Panc1 (cell line): ENCODE measurements at regions not wholly inside any gene's neighbourhood (a gene's known extent, or its start where the extent isn't known, plus 50 kb on each side); places are given as distances from the start of the nearest gene placed in this dataset.

Source experiments
- POLR2AphosphoS5 ChIP-seq: IDR thresholded peaks from 2 replicates; pipeline ENCODE4 v1.6.1; 2012; ENCODE audit warnings: mild to moderate bottlenecking, low read depth, low read length, moderate library complexity
- SIN3A ChIP-seq: IDR thresholded peaks from 2 replicates; pipeline ENCODE4 v1.6.1; 2012; ENCODE audit warnings: low read depth, mild to moderate bottlenecking, low read length, moderate library complexity, borderline replicate concordance; ENCODE audit not compliant: insufficient read depth
- TCF7L2 ChIP-seq: IDR thresholded peaks from 2 replicates; pipeline ENCODE4 v1.6.1; 2011; ENCODE audit warnings: mild to moderate bottlenecking, low read depth, low read length, inconsistent platforms
- TF ChIP-seq, protein P1 (sequence below): fragments of 450-650 bp; IDR thresholded peaks from 2 replicates; pipeline ENCODE4 v1.5.1; 2017; ENCODE audit warnings: mild to moderate bottlenecking
- TF ChIP-seq, protein P2 (sequence below), 2 experiments: IDR thresholded peaks; 2 replicates each; pipeline ENCODE4 v1.6.1; 2011 to 2012; ENCODE audit warnings: low read depth in 2 of 2, control low read depth in 1 of 2, low read length in 1 of 2, mild to moderate bottlenecking in 1 of 2, moderate library complexity in 1 of 2; ENCODE audit not compliant: insufficient read depth in 1 of 2

DNA sequence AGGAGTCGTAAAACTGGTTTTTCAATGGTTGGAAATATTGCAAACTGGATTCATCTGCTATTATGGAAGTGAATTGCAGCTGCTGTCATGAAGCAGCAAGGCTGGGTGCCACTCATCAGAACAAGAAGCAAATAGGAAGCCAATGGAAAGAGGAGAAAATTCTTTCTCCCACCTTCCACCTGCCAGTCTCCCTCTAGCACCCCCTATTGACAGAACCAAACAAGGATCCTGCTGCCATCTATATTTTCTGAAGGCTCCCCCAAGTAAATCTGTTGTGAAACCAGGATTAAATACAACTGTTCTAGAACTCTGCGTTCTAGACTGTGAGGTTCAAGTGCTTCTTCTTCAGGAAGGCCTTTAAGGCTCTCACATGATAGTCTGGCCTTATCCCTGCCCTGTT lies 286.6 kb downstream of the AACS start:
- TF ChIP-seq, protein P1, sequence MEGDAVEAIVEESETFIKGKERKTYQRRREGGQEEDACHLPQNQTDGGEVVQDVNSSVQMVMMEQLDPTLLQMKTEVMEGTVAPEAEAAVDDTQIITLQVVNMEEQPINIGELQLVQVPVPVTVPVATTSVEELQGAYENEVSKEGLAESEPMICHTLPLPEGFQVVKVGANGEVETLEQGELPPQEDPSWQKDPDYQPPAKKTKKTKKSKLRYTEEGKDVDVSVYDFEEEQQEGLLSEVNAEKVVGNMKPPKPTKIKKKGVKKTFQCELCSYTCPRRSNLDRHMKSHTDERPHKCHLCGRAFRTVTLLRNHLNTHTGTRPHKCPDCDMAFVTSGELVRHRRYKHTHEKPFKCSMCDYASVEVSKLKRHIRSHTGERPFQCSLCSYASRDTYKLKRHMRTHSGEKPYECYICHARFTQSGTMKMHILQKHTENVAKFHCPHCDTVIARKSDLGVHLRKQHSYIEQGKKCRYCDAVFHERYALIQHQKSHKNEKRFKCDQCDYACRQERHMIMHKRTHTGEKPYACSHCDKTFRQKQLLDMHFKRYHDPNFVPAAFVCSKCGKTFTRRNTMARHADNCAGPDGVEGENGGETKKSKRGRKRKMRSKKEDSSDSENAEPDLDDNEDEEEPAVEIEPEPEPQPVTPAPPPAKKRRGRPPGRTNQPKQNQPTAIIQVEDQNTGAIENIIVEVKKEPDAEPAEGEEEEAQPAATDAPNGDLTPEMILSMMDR = peak; percentile 13; the same call in 1 of the 2 replicates
- TF ChIP-seq POLR2AphosphoS5 (no peak), TCF7L2 (no peak), SIN3A (no peak)
- TF ChIP-seq, protein P2, sequence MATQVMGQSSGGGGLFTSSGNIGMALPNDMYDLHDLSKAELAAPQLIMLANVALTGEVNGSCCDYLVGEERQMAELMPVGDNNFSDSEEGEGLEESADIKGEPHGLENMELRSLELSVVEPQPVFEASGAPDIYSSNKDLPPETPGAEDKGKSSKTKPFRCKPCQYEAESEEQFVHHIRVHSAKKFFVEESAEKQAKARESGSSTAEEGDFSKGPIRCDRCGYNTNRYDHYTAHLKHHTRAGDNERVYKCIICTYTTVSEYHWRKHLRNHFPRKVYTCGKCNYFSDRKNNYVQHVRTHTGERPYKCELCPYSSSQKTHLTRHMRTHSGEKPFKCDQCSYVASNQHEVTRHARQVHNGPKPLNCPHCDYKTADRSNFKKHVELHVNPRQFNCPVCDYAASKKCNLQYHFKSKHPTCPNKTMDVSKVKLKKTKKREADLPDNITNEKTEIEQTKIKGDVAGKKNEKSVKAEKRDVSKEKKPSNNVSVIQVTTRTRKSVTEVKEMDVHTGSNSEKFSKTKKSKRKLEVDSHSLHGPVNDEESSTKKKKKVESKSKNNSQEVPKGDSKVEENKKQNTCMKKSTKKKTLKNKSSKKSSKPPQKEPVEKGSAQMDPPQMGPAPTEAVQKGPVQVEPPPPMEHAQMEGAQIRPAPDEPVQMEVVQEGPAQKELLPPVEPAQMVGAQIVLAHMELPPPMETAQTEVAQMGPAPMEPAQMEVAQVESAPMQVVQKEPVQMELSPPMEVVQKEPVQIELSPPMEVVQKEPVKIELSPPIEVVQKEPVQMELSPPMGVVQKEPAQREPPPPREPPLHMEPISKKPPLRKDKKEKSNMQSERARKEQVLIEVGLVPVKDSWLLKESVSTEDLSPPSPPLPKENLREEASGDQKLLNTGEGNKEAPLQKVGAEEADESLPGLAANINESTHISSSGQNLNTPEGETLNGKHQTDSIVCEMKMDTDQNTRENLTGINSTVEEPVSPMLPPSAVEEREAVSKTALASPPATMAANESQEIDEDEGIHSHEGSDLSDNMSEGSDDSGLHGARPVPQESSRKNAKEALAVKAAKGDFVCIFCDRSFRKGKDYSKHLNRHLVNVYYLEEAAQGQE (IDR thresholded peaks at IDR 0.05; ENCODE audit: insufficient read depth in 1 of 2, low read depth in 2 of 2, low read length in 1 of 2) = no peak
